HL-60/S4 (cell line): ENCODE measurements at regions not wholly inside any gene's neighbourhood (a gene's known extent, or its start where the extent isn't known, plus 50 kb on each side); places are given as distances from the start of the nearest gene placed in this dataset.

Source experiments
- in situ Hi-C: fragments of 300-500 bp; cut with MboI; formaldehyde crosslinking; loops from 2 replicates; pipeline ENCODE4 v1.14.3; 2022; ENCODE audit warnings: low sequenced_read_pairs

GRCh38 chr17:70855401-70856054, 686.2 kb downstream of the KCNJ2 start:
- in situ Hi-C loops = no loop called here

- in situ Hi-C loops = no loop called here
Observed at GRCh38 chr17:70857351-70857750, 688.0 kb downstream of the KCNJ2 start.

- in situ Hi-C loops = no loop called here
Observed at GRCh38 chr17:70859829-70860228, 690.5 kb downstream of the KCNJ2 start.

GRCh38 chr17:70862295-70862694, 693.0 kb downstream of the KCNJ2 start:
- in situ Hi-C loops = no loop called here

DNA sequence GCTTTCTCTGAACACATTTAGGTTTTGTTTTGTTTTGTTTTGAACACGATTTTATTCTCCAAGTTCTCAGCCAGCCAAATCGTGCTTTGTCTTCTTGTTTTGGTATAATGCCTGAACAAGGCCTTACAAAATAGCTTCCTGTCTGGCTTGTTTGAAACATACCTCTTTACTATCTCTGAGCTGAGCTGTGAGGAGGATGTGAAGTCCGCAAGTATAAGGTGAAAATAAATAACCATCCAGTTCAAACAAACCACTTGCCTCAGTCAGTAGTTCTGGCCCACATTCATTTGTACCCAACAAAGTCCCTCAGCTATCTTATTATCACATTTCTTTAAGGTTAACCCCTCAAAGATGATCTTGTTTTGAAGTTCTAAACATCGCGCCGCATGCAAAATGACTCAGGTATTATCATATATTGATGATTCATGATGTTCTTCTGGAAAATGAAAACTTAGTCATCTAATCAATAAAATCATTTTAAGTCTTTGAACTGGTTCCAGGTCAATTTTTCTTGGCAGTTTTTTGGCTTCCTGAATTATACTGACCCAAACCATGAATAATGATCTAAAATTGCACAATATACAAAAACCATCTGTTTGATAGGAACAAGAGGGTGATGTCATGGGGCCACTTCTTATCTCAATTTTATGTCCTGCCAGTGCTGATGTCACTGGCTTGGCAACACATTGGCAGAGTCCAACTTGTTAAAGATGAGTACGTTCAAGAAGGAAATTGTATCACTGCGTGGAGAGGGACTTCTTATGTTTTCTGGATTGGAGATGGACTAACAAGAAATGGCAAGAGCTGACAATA, 694.3 kb downstream of the KCNJ2 start:
- in situ Hi-C loops = no loop called here

DNA sequence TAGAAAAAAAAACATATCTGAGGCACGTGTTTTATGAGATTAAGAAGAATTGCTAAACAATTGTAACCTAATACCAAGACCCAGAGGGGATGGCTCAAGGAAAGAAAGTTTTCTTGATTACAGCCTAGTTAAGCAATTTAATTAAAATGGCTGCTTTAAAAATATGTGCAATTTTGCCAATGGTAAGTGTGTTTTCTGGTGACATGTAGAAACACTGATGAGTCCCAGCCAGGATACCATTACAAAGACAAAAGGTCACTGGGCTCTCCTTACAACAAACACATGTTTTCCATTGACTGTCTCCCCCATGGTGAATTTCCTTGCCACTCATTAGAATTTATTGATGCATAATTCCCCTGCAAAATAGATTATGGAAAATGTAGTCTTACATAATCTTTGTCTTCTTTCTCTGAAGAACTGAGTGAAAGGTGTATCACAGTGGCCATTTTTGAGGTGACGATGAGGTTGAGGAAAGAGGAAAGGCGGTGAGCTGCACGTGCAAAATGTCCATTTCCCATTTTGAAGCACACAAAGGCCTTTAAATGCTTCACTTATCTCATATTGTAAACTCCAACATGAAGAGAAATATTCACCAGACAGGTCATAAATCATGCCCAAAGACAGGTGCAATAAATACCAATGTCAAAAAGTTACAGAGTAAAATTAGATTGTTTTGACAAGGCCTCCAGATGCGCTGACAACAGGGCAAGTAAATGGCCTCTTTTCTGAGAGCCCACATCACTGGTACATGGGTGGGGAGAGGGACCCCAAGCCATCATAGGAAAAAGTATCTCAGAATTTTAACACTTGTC, 696.9 kb downstream of the KCNJ2 start:
- in situ Hi-C loops = no loop called here

GRCh38 chr17:70868149-70868548, 698.8 kb downstream of the KCNJ2 start:
- in situ Hi-C loops = no loop called here

- in situ Hi-C loops = no loop called here
Observed at GRCh38 chr17:70869402-70870085, 700.2 kb downstream of the KCNJ2 start.

DNA sequence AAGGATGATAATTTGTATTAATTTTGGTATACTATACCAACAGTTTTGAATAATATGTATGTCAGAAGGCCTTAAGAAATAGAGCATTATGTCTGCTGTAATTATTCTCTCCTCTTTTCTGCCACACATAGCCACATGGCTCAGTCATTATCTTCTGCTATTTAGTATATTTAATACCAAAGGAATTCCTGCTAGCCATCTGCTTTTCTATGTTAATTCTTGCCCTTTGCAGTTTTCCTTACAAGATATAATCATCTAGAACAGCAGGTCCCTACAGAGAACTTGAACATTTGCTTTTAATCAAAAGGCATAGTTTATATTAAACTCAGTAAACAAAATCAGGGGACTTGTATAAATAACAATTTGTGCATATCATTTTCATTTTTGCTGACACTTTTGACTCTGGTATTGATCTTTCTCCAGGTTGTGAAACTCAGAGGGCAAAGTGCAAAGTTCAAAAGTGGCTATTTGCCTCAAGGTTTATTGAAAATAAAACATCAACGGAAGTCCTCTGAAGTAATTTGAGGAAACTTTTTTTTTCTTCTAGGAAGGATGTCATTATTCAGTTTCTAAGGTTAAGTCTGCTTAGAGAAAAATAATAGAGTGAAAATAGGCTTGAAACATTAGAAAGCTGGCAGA, 702.0 kb downstream of the KCNJ2 start:
- in situ Hi-C loops = no loop called here

DNA sequence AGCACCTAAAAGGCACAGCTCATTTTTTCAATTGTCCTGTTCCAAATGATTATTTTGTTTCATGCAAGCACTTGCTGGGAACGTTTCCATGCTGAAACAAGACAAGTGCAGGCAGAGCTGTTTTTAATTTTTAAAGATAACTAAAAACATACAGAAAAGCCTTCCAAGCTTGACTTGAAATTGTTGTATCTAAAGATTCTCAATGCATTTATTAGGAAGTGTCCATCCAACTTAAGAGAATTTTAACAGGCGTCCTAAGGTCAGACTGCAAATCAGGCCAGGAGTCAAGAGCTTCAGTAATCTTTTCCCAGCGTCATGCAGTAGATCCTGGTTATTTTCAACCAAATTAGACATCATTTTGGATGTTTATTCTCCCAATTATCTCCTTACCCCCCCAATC, 702.8 kb downstream of the KCNJ2 start:
- in situ Hi-C loops = no loop called here

DNA sequence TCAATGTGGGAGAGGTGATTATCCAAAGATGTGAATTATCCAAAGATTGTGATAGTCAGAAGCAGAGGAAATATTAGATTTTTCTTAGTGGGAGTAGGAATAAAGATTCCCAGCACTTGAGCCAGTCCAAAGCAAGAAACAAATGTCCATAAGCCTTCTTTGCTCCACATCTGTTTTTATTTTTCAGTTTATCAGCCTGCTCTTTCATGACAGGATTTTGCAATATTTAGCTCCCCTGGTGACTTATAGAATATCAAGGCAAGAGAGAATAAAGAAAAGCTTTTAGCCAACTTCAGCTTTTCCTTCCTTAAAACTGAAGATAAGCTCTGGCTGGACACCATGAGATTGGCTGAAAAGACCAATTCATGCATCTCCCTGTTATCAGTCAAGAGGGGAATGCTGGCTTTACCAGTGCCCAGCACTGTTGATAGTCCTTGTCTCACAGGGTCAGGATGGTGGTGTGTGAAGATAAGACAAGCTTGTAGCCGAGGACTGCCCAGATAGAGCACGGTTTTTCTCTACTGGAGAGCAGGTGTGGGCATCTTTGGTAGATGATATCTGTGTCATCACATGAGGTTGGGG, 706.5 kb downstream of the KCNJ2 start:
- in situ Hi-C loops = no loop called here

- in situ Hi-C loops = no loop called here
Observed at GRCh38 chr17:70878879-70879278, 709.5 kb downstream of the KCNJ2 start.

- in situ Hi-C loops = no loop called here
Observed at GRCh38 chr17:70879401-70879800, 710.1 kb downstream of the KCNJ2 start.

GRCh38 chr17:70881093-70881492, 711.8 kb downstream of the KCNJ2 start:
- in situ Hi-C loops = no loop called here

- in situ Hi-C loops = no loop called here
Observed at GRCh38 chr17:70882504-70882903, 713.2 kb downstream of the KCNJ2 start.

DNA sequence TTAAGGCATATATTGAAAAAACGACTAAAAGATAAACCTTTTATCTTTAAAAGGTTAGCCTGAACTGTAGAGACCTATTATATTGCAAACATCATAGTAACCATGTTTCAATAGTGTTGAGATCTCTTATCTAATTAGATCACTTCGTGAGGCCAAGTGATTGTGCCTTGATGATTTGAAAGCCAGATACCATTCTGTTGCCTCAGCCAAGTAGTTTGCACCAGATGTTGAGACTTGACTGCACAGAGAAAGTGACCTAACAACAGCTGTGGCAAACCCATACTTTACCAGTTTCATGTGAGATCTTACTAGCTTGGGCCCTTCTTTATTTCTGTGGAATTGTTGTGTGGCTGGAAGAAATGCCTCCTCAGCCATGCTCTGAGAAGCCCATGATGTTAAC, 717.3 kb downstream of the KCNJ2 start:
- in situ Hi-C loops = no loop called here

- in situ Hi-C loops = no loop called here
Observed at GRCh38 chr17:70888324-70888723, 719.0 kb downstream of the KCNJ2 start.

- in situ Hi-C loops = no loop called here
Observed at GRCh38 chr17:70891306-70891705, 722.0 kb downstream of the KCNJ2 start.

GRCh38 chr17:70892527-70892926, 723.2 kb downstream of the KCNJ2 start:
- in situ Hi-C loops = no loop called here

DNA sequence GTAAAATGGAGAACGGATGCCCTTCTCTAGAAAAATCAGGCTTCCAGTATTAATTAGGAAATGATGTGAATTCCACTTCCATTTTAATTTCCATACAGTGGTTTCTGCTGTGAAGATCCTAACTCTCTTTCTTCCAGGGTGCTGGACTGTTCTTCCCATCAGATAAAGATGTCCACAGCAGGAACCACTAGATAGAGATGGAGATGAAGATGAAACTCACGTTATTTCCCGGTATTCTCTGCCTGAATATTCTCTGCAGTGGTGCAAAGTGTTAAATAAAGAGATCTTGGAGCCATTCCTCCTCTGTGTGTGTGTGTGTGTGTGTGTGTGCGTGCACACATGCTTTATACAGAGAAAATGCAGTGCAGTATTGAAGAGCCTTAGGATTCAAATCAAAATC, 727.5 kb downstream of the KCNJ2 start:
- in situ Hi-C loops = no loop called here
